ENCODE measurements at regions not wholly inside any gene's neighbourhood (a gene's known extent, or its start where the extent isn't known, plus 50 kb on each side); places are given as distances from the start of the nearest gene placed in this dataset.

DNA sequence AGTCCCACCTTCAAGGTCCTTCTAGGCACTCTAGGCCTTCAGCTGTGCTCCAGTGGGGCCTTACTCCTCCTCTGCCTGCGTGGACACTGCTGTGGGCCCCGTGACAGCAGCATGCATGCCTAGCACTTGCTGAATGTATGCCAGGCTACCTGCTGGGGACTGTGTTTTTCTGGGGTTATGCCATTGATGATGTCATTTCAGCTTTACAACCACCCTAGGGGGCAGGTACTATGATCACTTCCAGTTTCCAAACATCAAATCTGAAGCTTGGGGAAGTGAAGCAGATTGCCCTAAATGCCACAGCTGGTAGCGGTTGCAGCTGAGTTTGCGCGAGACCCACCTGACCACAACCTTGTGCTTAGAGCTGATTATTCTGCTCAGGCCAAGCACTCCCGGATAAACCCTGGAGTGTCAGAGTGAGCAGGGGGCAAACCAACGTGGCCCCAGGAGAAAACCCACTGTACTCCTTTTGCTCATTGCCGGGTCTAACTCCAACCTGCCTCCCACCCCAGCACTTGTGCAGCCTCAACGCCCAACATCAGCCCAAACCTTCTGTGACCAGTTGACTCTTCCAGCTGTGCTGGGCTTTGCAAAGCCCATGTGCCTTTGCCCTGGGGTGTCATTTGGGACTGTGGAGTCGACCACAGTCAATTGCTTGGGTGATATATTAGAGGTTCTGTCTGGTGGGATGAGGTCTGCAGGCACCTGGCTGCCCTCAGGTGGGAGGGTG is 168.4 kb downstream of the ENGASE start:
- no peak for DNase-seq (ENCODE audit: low spot score in 2 of 2)
- intact Hi-C loops (cut with DNase I), result no loop called here
- TF ChIP-seq, protein P1, sequence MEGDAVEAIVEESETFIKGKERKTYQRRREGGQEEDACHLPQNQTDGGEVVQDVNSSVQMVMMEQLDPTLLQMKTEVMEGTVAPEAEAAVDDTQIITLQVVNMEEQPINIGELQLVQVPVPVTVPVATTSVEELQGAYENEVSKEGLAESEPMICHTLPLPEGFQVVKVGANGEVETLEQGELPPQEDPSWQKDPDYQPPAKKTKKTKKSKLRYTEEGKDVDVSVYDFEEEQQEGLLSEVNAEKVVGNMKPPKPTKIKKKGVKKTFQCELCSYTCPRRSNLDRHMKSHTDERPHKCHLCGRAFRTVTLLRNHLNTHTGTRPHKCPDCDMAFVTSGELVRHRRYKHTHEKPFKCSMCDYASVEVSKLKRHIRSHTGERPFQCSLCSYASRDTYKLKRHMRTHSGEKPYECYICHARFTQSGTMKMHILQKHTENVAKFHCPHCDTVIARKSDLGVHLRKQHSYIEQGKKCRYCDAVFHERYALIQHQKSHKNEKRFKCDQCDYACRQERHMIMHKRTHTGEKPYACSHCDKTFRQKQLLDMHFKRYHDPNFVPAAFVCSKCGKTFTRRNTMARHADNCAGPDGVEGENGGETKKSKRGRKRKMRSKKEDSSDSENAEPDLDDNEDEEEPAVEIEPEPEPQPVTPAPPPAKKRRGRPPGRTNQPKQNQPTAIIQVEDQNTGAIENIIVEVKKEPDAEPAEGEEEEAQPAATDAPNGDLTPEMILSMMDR (IDR thresholded peaks at IDR 0.05), result no peak
- Histone ChIP-seq H3K36me3 (no peaks in the 10 kb centered on the region), H3K4me1 (no peaks in the 10 kb centered on the region), H3K9me3 (no peaks in the 10 kb centered on the region), H3K27ac (no peak overlapping the region), H3K4me3 (no peak overlapping the region), H3K27me3 (no peaks in the 10 kb centered on the region)

GRCh38 chr17:79242393-79242792 is 167.8 kb downstream of the ENGASE start:
- TF ChIP-seq, protein P1 (IDR thresholded peaks at IDR 0.05), result no peak
- Histone ChIP-seq H3K27me3 (no peaks in the 10 kb centered on the region), H3K4me1 (no peaks in the 10 kb centered on the region), H3K36me3 (no peaks in the 10 kb centered on the region), H3K27ac (no peak overlapping the region), H3K9me3 (no peaks in the 10 kb centered on the region), H3K4me3 (no peak overlapping the region)
- DNase-seq (ENCODE audit: low spot score in 2 of 2), result no peak
- intact Hi-C loops (cut with DNase I), result no loop called here

DNA sequence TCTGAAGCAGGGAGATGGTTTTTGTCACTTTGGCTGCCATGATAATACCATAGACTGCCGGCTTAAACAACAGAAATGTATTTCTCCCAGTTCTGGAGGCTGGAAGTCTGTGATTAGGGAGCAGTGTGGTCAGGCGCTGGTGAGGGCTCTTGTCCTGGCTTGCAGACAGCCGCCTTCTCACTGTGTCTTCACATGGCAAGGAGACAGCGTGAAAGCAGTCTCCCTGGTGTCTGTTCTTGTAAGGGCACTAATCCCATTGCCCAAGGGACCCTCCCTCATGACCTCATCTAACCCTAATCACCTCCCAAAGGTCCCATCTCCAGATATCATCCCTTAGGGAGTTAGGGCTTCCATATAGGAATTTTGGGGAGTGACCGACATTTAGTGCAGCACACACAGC is 167.0 kb downstream of the ENGASE start:
- Histone ChIP-seq H3K27ac (no peak overlapping the region), H3K36me3 (no peaks in the 10 kb centered on the region), H3K9me3 (no peaks in the 10 kb centered on the region), H3K27me3 (no peaks in the 10 kb centered on the region), H3K4me3 (no peak overlapping the region), H3K4me1 (no peaks in the 10 kb centered on the region)
- DNase-seq (ENCODE audit: low spot score in 2 of 2), result no peak
- TF ChIP-seq, protein P1 (IDR thresholded peaks at IDR 0.05), result no peak
- intact Hi-C loops (cut with DNase I), result no loop called here

- Histone ChIP-seq H3K27me3 (no peaks in the 10 kb centered on the region), H3K4me3 (no peak overlapping the region), H3K9me3 (no peaks in the 10 kb centered on the region), H3K36me3 (no peaks in the 10 kb centered on the region), H3K27ac (no peak overlapping the region), H3K4me1 (no peaks in the 10 kb centered on the region)
- no peak for DNase-seq (ENCODE audit: low spot score in 2 of 2)
- intact Hi-C loops (cut with DNase I), result no loop called here
- TF ChIP-seq, protein P1 (IDR thresholded peaks at IDR 0.05), result no peak
These were observed 164.6 kb downstream of the ENGASE start for GRCh38 chr17:79239205-79239604.

GRCh38 chr17:79237448-79238053 is 162.9 kb downstream of the ENGASE start:
- Histone ChIP-seq H3K9me3 (no peaks in the 10 kb centered on the region), H3K4me3 (no peak overlapping the region), H3K27ac (no peak overlapping the region), H3K36me3 (no peaks in the 10 kb centered on the region), H3K27me3 (no peaks in the 10 kb centered on the region), H3K4me1 (no peaks in the 10 kb centered on the region)
- TF ChIP-seq, protein P1 (IDR thresholded peaks at IDR 0.05), result no peak
- DNase-seq (ENCODE audit: low spot score in 2 of 2), result no peak
- intact Hi-C loops (cut with DNase I), result no loop called here

Data from ascending aorta (tissue), 2 donors.